A673 (cell line): ENCODE measurements at regions not wholly inside any gene's neighbourhood (a gene's known extent, or its start where the extent isn't known, plus 50 kb on each side); places are given as distances from the start of the nearest gene placed in this dataset.

Experiments
- EZH2 ChIP-seq: fragments of 200-600 bp; sonication (generic); IDR thresholded peaks from 2 replicates; pipeline ENCODE4 v1.6.1; 2017; ENCODE audit warnings: borderline replicate concordance, low read depth, mild to moderate bottlenecking, mixed read lengths, antibody characterized with exemption, low read length; ENCODE audit not compliant: poor library complexity, severe bottlenecking
- TF ChIP-seq, protein P1 (sequence below): fragments of 300-800, 200-600 bp; sonication (generic); conservative IDR thresholded peaks from 2 replicates; pipeline ENCODE4 v1.5.1; 2017; ENCODE audit warnings: low read depth, mild to moderate bottlenecking, antibody characterized with exemption, low read length, moderate library complexity, mixed read lengths

DNA sequence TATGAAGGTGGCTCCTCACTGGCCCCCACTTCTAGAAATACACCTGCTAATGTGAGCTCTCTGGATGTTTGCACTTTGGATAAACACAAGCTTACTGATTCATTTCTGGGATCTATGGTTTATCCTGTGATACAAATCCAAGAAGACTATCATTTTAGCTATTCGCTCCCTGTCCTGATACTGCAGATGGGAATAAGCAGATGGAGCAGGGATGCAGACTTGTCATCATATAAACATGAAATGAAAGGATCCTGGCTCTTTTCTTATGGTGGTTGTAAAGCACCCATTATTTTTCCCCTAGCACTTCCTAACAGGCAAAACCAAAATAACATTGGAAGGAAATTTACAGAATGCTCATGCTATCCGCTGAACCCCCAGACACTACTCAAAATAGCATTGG is 162.9 kb upstream of the NOCT start:
- TF ChIP-seq EZH2: no peak
- TF ChIP-seq, protein P1, sequence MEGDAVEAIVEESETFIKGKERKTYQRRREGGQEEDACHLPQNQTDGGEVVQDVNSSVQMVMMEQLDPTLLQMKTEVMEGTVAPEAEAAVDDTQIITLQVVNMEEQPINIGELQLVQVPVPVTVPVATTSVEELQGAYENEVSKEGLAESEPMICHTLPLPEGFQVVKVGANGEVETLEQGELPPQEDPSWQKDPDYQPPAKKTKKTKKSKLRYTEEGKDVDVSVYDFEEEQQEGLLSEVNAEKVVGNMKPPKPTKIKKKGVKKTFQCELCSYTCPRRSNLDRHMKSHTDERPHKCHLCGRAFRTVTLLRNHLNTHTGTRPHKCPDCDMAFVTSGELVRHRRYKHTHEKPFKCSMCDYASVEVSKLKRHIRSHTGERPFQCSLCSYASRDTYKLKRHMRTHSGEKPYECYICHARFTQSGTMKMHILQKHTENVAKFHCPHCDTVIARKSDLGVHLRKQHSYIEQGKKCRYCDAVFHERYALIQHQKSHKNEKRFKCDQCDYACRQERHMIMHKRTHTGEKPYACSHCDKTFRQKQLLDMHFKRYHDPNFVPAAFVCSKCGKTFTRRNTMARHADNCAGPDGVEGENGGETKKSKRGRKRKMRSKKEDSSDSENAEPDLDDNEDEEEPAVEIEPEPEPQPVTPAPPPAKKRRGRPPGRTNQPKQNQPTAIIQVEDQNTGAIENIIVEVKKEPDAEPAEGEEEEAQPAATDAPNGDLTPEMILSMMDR: no peak
